ENCODE measurements at regions not wholly inside any gene's neighbourhood (a gene's known extent, or its start where the extent isn't known, plus 50 kb on each side); places are given as distances from the start of the nearest gene placed in this dataset.

- TF ChIP-seq RBM22 (optimal IDR thresholded peaks at IDR 0.05; ENCODE audit: low read length), result no peak
- TF ChIP-seq ZNF501 (CRISPR knock-in tag; IDR thresholded peaks at IDR 0.05), result no peak
- no peak for TF ChIP-seq ATF4 (CRISPR knock-in tag; IDR thresholded peaks at IDR 0.05)
- no peak for TF ChIP-seq ZNF333 (CRISPR knock-in tag; IDR thresholded peaks at IDR 0.05; ENCODE audit: borderline replicate concordance)
- no peak for TF ChIP-seq ZNF12 (CRISPR knock-in tag; IDR thresholded peaks at IDR 0.05)
- TF ChIP-seq CTCF (CRISPR knock-in tag; IDR thresholded peaks at IDR 0.05), result no peak
- no peak for TF ChIP-seq PAX8 (CRISPR knock-in tag; IDR thresholded peaks at IDR 0.05; ENCODE audit: borderline replicate concordance)
- TF ChIP-seq PAXIP1 (CRISPR knock-in tag; conservative IDR thresholded peaks at IDR 0.05), result no peak
Observed at GRCh38 chr20:6707321-6707831, 60.1 kb upstream of the BMP2 start.
